GM18507 (cell line): ENCODE measurements at regions not wholly inside any gene's neighbourhood (a gene's known extent, or its start where the extent isn't known, plus 50 kb on each side); places are given as distances from the start of the nearest gene placed in this dataset.
"Not testable (repeated sequence)": the region's sequence is repeated elsewhere in the genome, so short reads cannot be mapped to it uniquely, and the experiment has no call there.

ENCODE experiments used
- DNase-seq: peaks from one replicate; pipeline ENCODE4 v3.0.0; 2011; ENCODE audit warnings: low read depth; ENCODE audit not compliant: insufficient read length; ENCODE audit errors: extremely low spot score
- FAIRE-seq: peaks from 2 replicates; lab custom pipeline; 2011; peaks lifted over from hg19 to GRCh38; lab: Jason Lieb, UNC

DNA sequence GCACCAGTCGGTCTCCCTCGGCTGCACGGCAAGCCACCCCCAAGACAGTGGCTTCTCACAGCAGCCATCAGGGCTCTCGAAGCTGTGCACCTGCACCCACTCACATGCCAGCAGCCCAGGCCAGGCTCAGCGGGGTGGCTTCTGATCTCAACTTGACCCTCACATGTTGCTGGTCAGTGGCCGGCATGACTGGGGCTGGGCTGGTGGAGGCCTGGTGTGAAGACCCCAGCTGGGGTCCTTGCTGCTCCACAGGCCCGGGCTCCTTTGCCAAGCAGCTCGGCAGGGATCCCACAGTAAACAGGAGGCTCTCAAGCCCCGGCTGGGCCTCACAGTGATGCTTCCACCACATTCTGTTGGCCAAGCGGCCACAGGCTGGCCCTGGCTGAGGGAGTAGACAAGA lies 128.2 kb downstream of the BRD1 start:
- FAIRE-seq, result no peak

GRCh38 chr22:49698616-49699015 lies 129.1 kb downstream of the BRD1 start:
- not testable (repeated sequence) for FAIRE-seq, DNase-seq

More for the DNA sequence above, 128.2 kb downstream of the BRD1 start:
- DNase-seq, result no peak

GRCh38 chr22:49697047-49697446 lies 130.6 kb downstream of the BRD1 start:
- no peak for FAIRE-seq
- DNase-seq, result no peak

DNA sequence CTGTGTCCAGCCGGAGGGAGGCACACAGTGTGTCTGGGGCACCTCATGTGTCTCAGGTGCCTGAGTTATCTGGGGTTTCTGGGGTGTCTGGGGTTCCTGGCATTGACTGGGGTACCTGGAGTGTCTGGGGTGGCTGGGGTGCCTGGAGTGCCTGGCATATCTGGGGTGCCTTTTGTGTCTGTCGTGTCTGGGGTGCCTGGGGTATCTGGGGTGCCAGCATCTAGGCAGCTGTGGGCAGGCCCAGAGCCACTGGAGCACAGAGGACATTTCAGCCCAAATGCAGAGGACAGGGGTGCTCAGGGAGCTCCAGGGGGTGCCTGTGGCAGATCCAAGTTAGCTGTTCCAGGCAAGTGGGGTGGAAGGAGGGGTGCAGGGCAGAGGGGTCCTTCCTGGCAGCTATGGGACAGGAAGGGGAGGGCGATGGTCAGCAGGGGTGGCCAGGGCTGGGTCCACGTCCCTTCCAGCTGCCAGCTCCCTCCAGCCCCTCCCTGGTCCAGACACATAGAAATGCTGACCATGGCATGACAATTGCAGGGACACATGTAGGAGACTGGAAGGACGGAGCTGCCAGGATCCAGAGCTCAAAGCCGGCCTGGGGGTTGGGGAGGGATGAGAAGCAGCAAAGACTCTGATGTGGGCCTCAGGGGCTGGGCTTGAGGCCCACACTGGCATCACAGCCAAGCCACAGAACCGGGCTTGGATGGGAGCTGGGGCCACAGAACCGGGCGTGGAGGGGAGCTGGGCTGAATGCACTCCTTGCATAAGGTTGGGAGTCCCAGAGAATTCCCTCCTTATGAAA lies 133.0 kb downstream of the BRD1 start:
- FAIRE-seq (no peak), DNase-seq (no peak)

GRCh38 chr22:49693848-49694247 lies 133.8 kb downstream of the BRD1 start:
- FAIRE-seq (no peak), DNase-seq (no peak)

DNA sequence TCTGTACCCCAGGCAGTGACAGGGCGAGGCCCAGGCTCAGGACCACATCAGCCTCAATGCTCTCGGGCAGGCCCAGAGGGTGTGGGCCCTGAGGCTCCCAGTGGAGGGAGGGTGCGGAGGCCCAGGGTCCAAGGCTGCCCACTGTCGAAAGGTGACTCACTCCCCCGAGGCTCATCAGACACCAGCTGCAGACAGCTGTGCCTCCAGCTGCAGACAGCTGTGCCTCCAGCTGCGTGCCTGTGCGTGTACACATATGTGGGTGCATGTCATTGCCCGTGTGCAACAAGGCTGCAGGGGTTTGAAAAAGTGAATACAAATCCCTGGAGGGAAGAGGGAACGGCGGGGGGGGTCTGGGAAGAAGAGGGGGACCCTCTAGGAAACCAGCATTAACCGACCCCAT lies 134.3 kb downstream of the BRD1 start:
- no peak for FAIRE-seq

DNA sequence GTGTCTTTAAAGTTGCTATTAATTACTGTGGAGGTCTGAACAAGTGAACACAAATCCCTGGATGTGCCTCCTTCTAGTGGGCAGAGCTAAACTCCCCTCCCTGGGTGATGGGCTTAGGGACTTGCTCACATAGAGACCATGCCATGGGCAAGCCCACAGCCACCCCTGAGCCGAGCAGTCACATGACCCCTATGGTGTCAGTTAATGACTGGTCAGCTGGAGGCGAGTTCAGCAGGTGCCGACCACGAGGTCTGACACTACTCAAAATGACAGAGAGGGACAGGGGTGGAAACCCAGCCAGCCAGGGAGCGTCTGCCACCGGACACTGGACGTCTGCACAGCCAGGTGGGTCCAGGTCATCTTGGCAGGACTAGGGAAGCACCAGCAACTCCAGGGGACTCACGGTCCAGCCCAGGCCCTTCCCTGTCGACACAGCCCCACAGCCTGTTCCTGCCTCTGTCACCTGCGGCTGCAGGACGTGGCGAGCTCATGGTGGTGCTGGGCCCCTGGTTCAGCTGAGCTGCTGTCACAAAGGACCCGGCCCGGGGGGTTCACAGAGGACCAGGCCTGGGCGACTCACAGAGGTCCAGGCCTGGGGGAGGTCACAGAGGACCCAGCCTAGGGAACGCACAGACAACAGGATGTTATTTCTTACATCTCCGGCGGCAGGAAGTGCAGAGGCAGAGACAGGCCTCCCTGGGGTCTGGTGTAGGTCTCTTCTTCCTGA lies 135.0 kb downstream of the BRD1 start:
- no peak for FAIRE-seq

More for the DNA sequence above, 134.3 kb downstream of the BRD1 start:
- DNase-seq, result no peak

DNA sequence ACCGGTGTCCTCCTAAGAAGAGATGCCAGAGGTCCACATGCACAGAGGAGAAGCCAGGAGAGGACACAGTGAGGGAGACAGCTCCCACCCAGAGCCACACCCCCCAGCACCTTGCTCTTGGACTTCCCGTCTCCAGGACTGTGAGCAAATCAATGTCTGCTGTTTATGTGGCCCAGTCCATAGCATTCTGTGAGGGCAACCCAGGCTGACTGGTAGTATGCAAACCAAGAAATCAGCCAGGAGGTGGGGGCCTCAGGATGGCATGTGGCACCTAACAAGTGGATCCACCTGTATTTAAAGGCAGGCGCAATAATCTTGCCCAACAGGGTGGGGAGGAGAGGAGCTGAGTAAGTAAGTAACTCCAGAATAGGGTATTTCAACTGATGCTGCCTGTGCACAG lies 136.4 kb downstream of the BRD1 start:
- FAIRE-seq (no peak), DNase-seq (no peak)

More for the DNA sequence above, 135.0 kb downstream of the BRD1 start:
- DNase-seq, result no peak

- DNase-seq (no peak), FAIRE-seq (no peak)
Measured at GRCh38 chr22:49690454-49690853, 137.2 kb downstream of the BRD1 start.

DNA sequence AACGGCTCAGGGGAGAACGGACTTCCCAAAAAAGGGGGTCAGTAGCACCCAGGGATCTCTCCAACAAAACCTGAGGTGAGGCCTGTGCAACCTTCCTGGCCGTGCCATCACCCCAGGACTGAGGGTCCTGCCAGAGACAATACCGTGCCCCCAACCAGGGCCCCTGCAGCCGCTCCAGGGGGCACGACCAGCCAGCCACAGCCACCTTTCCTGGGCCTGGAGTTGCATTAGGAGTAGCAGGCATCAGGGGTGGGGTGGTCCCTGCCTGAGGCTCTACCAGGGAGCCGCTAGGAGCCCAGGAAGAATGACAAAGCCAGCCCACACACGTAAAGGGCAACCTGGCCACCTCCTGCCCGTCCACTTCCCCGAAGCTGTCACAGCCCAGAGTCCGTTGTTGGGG lies 137.8 kb downstream of the BRD1 start:
- FAIRE-seq (no peak), DNase-seq (no peak)

GRCh38 chr22:49689255-49689770 lies 138.4 kb downstream of the BRD1 start:
- FAIRE-seq, result no peak
- DNase-seq, result no peak

DNA sequence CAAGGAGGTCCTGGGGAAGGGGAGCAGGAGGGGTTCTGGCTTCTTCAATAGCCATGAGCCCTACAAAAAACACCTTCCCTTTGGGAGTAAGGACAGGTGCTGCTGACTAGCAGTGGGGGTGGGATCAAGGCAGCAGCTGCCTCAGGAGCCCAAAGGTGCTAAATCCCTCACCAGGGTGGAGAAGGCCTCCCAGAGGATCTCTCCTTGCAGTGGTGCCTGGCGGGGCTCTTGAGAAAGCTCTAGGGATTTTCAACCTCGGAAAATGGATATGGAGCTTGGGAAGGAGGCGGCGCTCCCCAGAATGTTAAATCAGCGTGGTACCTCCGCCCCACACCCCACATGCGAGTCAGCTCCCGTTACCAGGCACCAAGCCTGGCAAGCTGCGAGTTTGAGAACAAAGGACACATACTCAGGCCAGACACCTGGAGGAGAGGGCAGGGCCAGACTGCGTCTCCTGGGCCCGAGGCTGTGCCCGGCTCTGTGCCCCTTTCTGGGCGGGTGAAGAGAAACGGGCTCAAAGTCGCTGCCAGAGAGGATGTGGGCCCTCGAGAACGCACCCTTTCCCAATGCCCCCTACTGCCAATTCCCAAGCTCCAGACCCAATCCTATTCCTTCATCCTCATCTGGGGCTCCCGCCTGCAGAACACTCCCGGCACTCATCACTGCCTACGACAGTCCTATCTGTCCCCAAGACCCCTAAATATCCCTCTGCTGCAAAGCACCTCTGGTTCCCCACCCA lies 139.0 kb downstream of the BRD1 start:
- DNase-seq (no peak), FAIRE-seq (no peak)

DNA sequence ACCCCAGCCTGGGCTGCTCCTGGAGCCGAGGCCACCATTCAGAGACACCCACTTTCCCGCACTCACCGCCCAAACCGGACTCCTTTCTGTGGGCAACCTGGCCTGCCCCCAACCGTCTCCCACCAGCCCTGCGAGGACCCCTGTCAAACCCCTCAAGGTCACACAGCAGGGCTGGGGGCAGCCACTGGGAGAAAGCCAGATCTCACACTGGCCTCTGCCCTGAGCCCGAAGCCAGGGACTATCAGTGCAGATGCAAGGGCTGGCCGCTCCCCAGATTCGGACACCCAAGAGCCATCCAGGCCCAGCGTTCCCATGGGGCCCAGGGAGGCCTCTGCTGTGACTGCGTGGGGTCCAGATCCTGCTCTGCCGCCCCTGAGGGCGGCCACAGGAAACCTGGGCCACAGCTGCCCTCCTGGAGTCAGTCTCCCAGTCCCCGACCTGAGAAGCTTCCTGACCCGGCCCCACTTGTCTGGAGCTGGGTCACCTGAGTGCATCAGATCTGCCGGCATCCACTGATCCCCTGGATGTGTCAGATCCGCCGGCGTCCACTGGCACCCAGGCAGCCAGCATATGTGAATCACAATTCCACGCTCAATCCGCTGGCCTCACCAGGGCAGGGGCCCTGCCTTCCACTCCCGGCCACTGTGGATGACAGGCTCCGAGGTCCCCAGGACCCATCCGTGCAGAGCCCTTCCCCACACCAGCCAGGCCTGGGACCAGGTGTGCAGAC lies 139.7 kb downstream of the BRD1 start:
- FAIRE-seq (no peak), DNase-seq (no peak)

GRCh38 chr22:49687333-49687732 lies 140.3 kb downstream of the BRD1 start:
- FAIRE-seq (no peak), DNase-seq (no peak)

- FAIRE-seq (no peak), DNase-seq (no peak)
Measured at GRCh38 chr22:49686495-49687219, 141.0 kb downstream of the BRD1 start.

DNA sequence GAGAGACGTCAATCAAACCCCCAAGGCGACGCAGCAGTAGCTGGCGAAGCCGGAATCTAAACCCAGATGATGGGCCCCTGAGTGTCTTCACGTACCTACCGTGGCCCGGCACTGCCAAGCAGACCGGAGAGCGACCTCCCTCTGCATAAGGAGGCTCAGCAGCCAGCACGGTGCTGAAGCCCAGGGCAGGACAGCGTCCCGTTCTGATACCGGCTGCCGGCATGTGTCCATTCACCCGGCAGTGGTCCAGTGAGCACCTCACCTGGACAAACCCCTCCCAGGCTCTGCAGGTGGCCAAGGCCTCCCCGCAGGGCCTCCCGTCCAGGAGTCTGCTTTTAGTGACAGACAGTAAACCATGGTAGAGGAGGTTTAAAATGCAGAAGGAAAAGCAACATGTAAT lies 142.0 kb downstream of the BRD1 start:
- DNase-seq, result no peak
- no peak for FAIRE-seq

GRCh38 chr22:49685116-49685515 lies 142.6 kb downstream of the BRD1 start:
- DNase-seq, result no peak
- no peak for FAIRE-seq

GRCh38 chr22:49683032-49683431 lies 144.6 kb downstream of the BRD1 start:
- no peak for FAIRE-seq

DNA sequence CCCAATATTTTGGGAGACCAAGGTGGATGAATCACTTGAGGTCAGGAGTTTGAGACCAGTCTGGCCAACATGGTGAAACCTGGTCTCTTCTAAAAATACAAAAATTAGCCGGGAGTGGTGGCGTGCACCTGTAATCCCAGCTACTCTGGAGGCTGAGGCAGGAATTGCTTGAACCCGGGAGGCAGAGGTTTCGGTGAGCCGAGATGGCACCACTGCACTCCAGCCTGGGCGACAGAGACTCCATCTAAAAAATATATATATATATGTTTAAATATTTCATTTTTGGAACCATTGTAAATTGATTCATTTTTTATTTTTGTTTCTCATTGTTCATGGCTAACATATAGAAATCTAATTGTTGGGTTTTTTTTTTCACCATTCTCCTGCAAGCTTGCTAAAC lies 146.9 kb downstream of the BRD1 start:
- not testable (repeated sequence) for FAIRE-seq, DNase-seq

More at GRCh38 chr22:49683032-49683431, 144.6 kb downstream of the BRD1 start:
- DNase-seq, result no peak
